Stimulated activated naive B cell treated with anti-CD40 and anti-IgM and Interleukin-4, amounts not matched to agents 10 μg/mL and 1 μg/mL and 100 μg/mL, for 72 hours (primary cell): ENCODE measurements at regions not wholly inside any gene's neighbourhood (a gene's known extent, or its start where the extent isn't known, plus 50 kb on each side); places are given as distances from the start of the nearest gene placed in this dataset.
"Not testable (repeated sequence)": the region's sequence is repeated elsewhere in the genome, so short reads cannot be mapped to it uniquely, and the experiment has no call there.

Experiments
- ATAC-seq, 2 donors: fragments of 150-1000 bp; cut with Tn5 transposase; replicated peaks; 2 replicates each; pipeline ENCODE4 v1.10.0; 2021; ENCODE audit warnings: moderate library complexity in 1 of 2
- DNase-seq: peaks from one replicate; pipeline ENCODE4 v3.0.0; 2021
- H3K27ac Mint-ChIP-seq: one replicate; pipeline ENCODE4 v1.8.0; 2022; ENCODE audit warnings: mild to moderate bottlenecking, mixed read lengths
- H3K27me3 Mint-ChIP-seq, 2 donors: one replicate each; pipeline ENCODE4 v1.8.0; 2022; ENCODE audit warnings: mixed read lengths in 2 of 2
- H3K36me3 Mint-ChIP-seq, 2 donors: one replicate each; pipeline ENCODE4 v1.8.0; 2022; ENCODE audit warnings: mixed read lengths in 2 of 2, mild to moderate bottlenecking in 1 of 2
- H3K4me1 Mint-ChIP-seq, 2 donors: one replicate each; pipeline ENCODE4 v1.8.0; 2022; ENCODE audit warnings: mixed read lengths in 2 of 2, mild to moderate bottlenecking in 1 of 2
- H3K4me3 Mint-ChIP-seq, 2 donors: one replicate each; pipeline ENCODE4 v1.8.0; 2022; ENCODE audit warnings: mild to moderate bottlenecking in 2 of 2, mixed read lengths in 2 of 2, moderate library complexity in 1 of 2
- H3K9me3 Mint-ChIP-seq, 2 donors: one replicate each; pipeline ENCODE4 v1.8.0; 2022; ENCODE audit warnings: mixed read lengths in 2 of 2, mild to moderate bottlenecking in 1 of 2

DNA sequence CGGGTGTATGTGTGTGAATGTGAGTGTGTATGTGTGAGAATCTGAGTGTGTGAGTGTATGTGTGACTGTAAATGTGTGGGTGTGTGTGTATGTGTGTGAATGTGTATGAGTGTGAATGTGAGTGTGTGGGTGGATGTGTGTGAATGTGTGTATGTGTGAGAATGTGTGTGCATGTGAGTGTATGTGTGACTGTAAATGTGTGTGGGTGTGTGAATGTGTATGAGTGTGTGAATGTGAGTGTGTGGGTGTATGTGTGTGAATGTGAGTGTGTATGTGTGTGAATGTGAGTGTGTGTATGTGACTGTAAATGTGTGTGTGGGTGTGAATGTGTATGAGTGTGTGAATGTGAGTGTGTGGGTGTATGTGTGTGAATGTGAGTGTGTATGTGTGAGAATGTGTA, 51.6 kb upstream of the DIRAS2 start:
- H3K27me3 Mint-ChIP-seq, ATAC-seq, DNase-seq, H3K36me3 Mint-ChIP-seq, H3K9me3 Mint-ChIP-seq, H3K4me1 Mint-ChIP-seq, H3K27ac Mint-ChIP-seq, H3K4me3 Mint-ChIP-seq: not testable (repeated sequence)
